Prostate gland (tissue), 2 donors: ENCODE measurements at regions not wholly inside any gene's neighbourhood (a gene's known extent, or its start where the extent isn't known, plus 50 kb on each side); places are given as distances from the start of the nearest gene placed in this dataset.

Experiments used
- POLR2AphosphoS5 ChIP-seq: sonication (generic); formaldehyde crosslinking; IDR thresholded peaks from one replicate; pipeline ENCODE4 v1.6.1; 2017; ENCODE audit warnings: antibody characterized with exemption
- TF ChIP-seq, protein P1 (sequence below), 4 experiments: fragments of 200-600 bp in 2 of 4; fragments of 450-650 bp in 2 of 4; sonication (generic) in 2 of 4; IDR thresholded peaks; 1 replicate in 3 of 4; 2 replicates in 1 of 4; pipeline ENCODE4 v1.5.1; 2016 to 2019; ENCODE audit warnings: antibody characterized with exemption in 4 of 4, mild to moderate bottlenecking in 2 of 4, moderate library complexity in 2 of 4

DNA sequence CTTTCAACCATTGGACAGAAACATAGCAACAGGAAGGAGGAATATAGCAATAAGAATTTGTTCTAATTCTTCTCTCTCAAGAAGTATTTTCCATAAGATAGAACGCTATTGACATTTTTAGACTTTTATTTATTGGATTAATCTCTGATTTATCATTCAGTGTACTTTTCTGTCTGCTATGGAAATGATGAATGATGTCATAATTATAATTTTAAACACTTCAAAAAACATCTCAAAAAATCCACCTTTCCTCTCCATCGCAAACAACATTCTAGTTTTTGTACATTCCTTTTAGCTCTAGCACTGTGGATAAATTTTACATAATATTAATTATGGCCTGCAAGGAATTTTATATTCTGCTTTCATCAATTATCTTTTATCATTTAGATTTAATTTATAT, 643.2 kb downstream of the DHX35 start:
- TF ChIP-seq, protein P1, sequence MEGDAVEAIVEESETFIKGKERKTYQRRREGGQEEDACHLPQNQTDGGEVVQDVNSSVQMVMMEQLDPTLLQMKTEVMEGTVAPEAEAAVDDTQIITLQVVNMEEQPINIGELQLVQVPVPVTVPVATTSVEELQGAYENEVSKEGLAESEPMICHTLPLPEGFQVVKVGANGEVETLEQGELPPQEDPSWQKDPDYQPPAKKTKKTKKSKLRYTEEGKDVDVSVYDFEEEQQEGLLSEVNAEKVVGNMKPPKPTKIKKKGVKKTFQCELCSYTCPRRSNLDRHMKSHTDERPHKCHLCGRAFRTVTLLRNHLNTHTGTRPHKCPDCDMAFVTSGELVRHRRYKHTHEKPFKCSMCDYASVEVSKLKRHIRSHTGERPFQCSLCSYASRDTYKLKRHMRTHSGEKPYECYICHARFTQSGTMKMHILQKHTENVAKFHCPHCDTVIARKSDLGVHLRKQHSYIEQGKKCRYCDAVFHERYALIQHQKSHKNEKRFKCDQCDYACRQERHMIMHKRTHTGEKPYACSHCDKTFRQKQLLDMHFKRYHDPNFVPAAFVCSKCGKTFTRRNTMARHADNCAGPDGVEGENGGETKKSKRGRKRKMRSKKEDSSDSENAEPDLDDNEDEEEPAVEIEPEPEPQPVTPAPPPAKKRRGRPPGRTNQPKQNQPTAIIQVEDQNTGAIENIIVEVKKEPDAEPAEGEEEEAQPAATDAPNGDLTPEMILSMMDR (IDR thresholded peaks at IDR 0.05), result no peak
- no peak for TF ChIP-seq POLR2AphosphoS5
